ENCODE measurements at regions not wholly inside any gene's neighbourhood (a gene's known extent, or its start where the extent isn't known, plus 50 kb on each side); places are given as distances from the start of the nearest gene placed in this dataset.

DNA sequence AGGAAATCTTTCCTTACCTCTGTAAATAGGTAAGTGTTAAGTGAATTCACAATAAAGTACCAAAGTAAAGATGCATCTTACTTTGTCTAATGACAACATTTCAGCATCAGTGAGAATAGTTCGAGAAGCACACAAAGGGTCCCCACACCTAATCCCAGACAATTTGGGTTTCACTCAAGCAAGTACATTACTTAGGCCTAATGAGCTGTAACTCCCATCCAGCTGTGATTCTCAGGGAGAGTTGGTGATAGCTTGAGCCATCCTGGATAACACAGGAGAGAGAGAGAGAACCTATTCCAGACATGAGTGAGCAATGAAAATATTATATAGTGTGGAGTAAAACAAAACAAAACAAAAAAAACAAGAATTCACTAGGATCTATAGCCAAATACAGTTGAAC is 149.1 kb upstream of the NRG3 start:
- H2AFZ ChIP-seq (ENCODE audit: low read length) = no peak overlapping the region
- no peaks in the 10 kb centered on the region for H3K79me2 ChIP-seq (ENCODE audit: control insufficient read depth, insufficient read depth, low read length)
- no peak for DNase-seq (ENCODE audit: low read depth in 2 of 2)
- no peaks in the 10 kb centered on the region for H3K27me3 ChIP-seq (ENCODE audit: control insufficient read depth, insufficient read depth, low read length)
- no peak overlapping the region for H3K27ac ChIP-seq (ENCODE audit: insufficient read depth, low read length)
- no peak overlapping the region for H3K4me3 ChIP-seq (replicated peaks in 1 of 4; ENCODE audit: control extremely low read depth in 1 of 4, insufficient read depth in 1 of 4, low read depth in 3 of 4, low read length in 4 of 4)
- no peaks in the 10 kb centered on the region for H3K36me3 ChIP-seq (ENCODE audit: control insufficient read depth, insufficient read depth, low read length)
- no peak for TF ChIP-seq EZH2 (IDR thresholded peaks at IDR 0.05; ENCODE audit: low read length, missing control alignments)
- TF ChIP-seq, protein P1, sequence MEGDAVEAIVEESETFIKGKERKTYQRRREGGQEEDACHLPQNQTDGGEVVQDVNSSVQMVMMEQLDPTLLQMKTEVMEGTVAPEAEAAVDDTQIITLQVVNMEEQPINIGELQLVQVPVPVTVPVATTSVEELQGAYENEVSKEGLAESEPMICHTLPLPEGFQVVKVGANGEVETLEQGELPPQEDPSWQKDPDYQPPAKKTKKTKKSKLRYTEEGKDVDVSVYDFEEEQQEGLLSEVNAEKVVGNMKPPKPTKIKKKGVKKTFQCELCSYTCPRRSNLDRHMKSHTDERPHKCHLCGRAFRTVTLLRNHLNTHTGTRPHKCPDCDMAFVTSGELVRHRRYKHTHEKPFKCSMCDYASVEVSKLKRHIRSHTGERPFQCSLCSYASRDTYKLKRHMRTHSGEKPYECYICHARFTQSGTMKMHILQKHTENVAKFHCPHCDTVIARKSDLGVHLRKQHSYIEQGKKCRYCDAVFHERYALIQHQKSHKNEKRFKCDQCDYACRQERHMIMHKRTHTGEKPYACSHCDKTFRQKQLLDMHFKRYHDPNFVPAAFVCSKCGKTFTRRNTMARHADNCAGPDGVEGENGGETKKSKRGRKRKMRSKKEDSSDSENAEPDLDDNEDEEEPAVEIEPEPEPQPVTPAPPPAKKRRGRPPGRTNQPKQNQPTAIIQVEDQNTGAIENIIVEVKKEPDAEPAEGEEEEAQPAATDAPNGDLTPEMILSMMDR (conservative IDR thresholded peaks at IDR 0.05 in 1 of 2, IDR thresholded peaks at IDR 0.05 in 1 of 2; ENCODE audit: low read depth in 1 of 2, low read length in 2 of 2) = no peak
- no peaks in the 10 kb centered on the region for H3K9me3 ChIP-seq (ENCODE audit: control insufficient read depth, insufficient read depth, low read depth, low read length)
- H3K4me2 ChIP-seq (ENCODE audit: extremely low read depth, insufficient read depth, low read length) = no peak overlapping the region
- no peak overlapping the region for H3K9ac ChIP-seq (ENCODE audit: insufficient read depth, low read length)
- H4K20me1 ChIP-seq (ENCODE audit: control insufficient read depth, extremely low read depth, insufficient read depth, low read length) = no peaks in the 10 kb centered on the region
- no peaks in the 10 kb centered on the region for H3K4me1 ChIP-seq (ENCODE audit: control insufficient read depth, extremely low read depth, insufficient read depth, low read length)

DNA sequence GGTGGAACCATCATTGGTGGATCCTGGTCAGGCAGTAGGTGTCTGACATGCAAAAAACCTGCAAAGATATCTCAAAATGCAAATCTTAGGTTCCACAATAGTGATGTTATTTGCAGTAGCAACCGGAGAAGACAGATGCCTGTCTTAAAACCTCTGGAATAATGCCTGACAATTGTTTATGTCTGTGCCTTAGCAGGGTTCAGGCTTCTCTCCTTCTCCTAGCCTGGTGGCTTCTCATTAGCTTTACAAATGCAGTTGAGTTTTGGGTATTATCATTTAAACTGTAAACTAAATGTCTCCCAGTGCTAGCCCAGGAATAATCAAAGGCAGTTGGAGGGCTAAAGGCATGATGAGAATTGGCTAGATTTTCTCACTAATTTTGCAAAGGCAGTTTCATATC is 146.3 kb upstream of the NRG3 start:
- no peaks in the 10 kb centered on the region for H3K4me1 ChIP-seq (ENCODE audit: control insufficient read depth, extremely low read depth, insufficient read depth, low read length)

DNA sequence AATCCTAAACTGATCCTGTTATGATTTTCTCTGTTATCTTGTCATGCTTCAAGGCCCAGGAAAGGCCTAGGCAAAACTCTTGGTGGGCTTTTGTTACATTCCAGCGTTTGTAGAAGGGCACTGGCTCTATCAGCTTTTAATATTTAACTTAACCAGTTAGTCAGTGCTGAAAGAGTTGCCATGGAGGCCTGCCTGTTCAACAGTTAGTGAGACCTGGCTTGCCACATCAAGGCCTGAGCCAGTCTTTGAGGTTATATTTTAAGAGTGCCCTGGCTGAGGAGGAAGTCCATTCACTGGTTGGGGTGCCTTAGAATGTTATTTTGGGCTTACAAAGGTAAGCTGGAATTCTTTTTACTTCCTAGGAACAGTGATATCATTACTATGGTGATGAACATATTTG is 144.1 kb upstream of the NRG3 start:
- no peak overlapping the region for H3K4me2 ChIP-seq (ENCODE audit: extremely low read depth, insufficient read depth, low read length)

More for the DNA sequence above, 146.3 kb upstream of the NRG3 start:
- Histone ChIP-seq H3K4me2 (ENCODE audit: extremely low read depth, insufficient read depth, low read length) (no peak overlapping the region), H3K36me3 (ENCODE audit: control insufficient read depth, insufficient read depth, low read length) (no peaks in the 10 kb centered on the region), H3K4me3 (replicated peaks in 1 of 4; ENCODE audit: control extremely low read depth in 1 of 4, insufficient read depth in 1 of 4, low read depth in 3 of 4, low read length in 4 of 4) (no peak overlapping the region), H4K20me1 (ENCODE audit: control insufficient read depth, extremely low read depth, insufficient read depth, low read length) (no peaks in the 10 kb centered on the region), H3K9ac (ENCODE audit: insufficient read depth, low read length) (no peak overlapping the region), H3K27me3 (ENCODE audit: control insufficient read depth, insufficient read depth, low read length) (no peaks in the 10 kb centered on the region), H2AFZ (ENCODE audit: low read length) (no peak overlapping the region), H3K79me2 (ENCODE audit: control insufficient read depth, insufficient read depth, low read length) (no peaks in the 10 kb centered on the region), H3K27ac (ENCODE audit: insufficient read depth, low read length) (no peak overlapping the region), H3K9me3 (ENCODE audit: control insufficient read depth, insufficient read depth, low read depth, low read length) (no peaks in the 10 kb centered on the region)
- no peak for DNase-seq (ENCODE audit: low read depth in 2 of 2)
- no peak for TF ChIP-seq EZH2 (IDR thresholded peaks at IDR 0.05; ENCODE audit: low read length, missing control alignments)
- TF ChIP-seq, protein P1 (conservative IDR thresholded peaks at IDR 0.05 in 1 of 2, IDR thresholded peaks at IDR 0.05 in 1 of 2; ENCODE audit: low read depth in 1 of 2, low read length in 2 of 2) = no peak

More for the DNA sequence above, 144.1 kb upstream of the NRG3 start:
- Histone ChIP-seq H3K36me3 (ENCODE audit: control insufficient read depth, insufficient read depth, low read length) (no peaks in the 10 kb centered on the region), H3K9ac (ENCODE audit: insufficient read depth, low read length) (no peak overlapping the region), H3K27ac (ENCODE audit: insufficient read depth, low read length) (no peak overlapping the region), H3K4me1 (ENCODE audit: control insufficient read depth, extremely low read depth, insufficient read depth, low read length) (no peaks in the 10 kb centered on the region), H3K27me3 (ENCODE audit: control insufficient read depth, insufficient read depth, low read length) (no peaks in the 10 kb centered on the region), H3K4me3 (replicated peaks in 1 of 4; ENCODE audit: control extremely low read depth in 1 of 4, insufficient read depth in 1 of 4, low read depth in 3 of 4, low read length in 4 of 4) (no peak overlapping the region), H2AFZ (ENCODE audit: low read length) (no peak overlapping the region), H4K20me1 (ENCODE audit: control insufficient read depth, extremely low read depth, insufficient read depth, low read length) (no peaks in the 10 kb centered on the region), H3K9me3 (ENCODE audit: control insufficient read depth, insufficient read depth, low read depth, low read length) (no peaks in the 10 kb centered on the region), H3K79me2 (ENCODE audit: control insufficient read depth, insufficient read depth, low read length) (no peaks in the 10 kb centered on the region)
- TF ChIP-seq, protein P1 (conservative IDR thresholded peaks at IDR 0.05 in 1 of 2, IDR thresholded peaks at IDR 0.05 in 1 of 2; ENCODE audit: low read depth in 1 of 2, low read length in 2 of 2) = no peak
- TF ChIP-seq EZH2 (IDR thresholded peaks at IDR 0.05; ENCODE audit: low read length, missing control alignments) = no peak
- DNase-seq (ENCODE audit: low read depth in 2 of 2) = no peak

Data from fibroblast of lung (primary cell).